Right lobe of liver (tissue), 4 donors: ENCODE measurements at regions not wholly inside any gene's neighbourhood (a gene's known extent, or its start where the extent isn't known, plus 50 kb on each side); places are given as distances from the start of the nearest gene placed in this dataset.

Experiments
- POLR2A ChIP-seq: fragments of 450-650 bp; IDR thresholded peaks from one replicate; pipeline ENCODE4 v1.6.1; 2017; ENCODE audit warnings: antibody characterized with exemption, mild to moderate bottlenecking
- TF ChIP-seq, protein P1 (sequence below), 4 donors: fragments of 200-600 bp in 3 of 4; fragments of 450-650 bp in 1 of 4; IDR thresholded peaks; one replicate each; pipeline versions ENCODE4 v1.5.1 to v1.8.0; 2016 to 2022; ENCODE audit warnings: antibody characterized with exemption in 4 of 4, mild to moderate bottlenecking in 2 of 4
- donor health status: DM: no; HTN: no; CAD: no.
- donor health status: DM: no; HTN: no; CAD: no.
- donor health status: DM: no; HTN: yes; CAD: no.

DNA sequence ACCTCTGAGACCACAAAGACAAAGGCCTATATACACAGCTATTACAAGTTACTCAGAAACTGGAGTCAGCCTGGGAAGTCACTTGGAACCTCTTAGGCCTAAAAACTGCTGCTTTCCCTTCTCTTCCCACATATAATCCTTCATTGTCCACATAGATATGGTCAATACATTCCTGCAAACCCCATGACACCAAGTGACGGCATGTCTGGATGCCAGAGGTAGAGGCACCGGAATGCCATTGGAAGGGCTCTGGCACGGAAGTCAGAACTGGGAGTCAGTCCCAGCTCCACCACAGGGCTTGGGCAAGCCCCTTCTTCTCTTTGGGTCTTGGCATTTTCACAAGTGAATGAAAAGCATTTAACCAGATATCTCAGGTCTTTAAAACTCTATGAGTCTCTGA is 204.7 kb downstream of the MATN1 start:
- no peak for TF ChIP-seq POLR2A
- TF ChIP-seq, protein P1, sequence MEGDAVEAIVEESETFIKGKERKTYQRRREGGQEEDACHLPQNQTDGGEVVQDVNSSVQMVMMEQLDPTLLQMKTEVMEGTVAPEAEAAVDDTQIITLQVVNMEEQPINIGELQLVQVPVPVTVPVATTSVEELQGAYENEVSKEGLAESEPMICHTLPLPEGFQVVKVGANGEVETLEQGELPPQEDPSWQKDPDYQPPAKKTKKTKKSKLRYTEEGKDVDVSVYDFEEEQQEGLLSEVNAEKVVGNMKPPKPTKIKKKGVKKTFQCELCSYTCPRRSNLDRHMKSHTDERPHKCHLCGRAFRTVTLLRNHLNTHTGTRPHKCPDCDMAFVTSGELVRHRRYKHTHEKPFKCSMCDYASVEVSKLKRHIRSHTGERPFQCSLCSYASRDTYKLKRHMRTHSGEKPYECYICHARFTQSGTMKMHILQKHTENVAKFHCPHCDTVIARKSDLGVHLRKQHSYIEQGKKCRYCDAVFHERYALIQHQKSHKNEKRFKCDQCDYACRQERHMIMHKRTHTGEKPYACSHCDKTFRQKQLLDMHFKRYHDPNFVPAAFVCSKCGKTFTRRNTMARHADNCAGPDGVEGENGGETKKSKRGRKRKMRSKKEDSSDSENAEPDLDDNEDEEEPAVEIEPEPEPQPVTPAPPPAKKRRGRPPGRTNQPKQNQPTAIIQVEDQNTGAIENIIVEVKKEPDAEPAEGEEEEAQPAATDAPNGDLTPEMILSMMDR (IDR thresholded peaks at IDR 0.05): no peak
